OCI-LY7 (cell line): ENCODE measurements at regions not wholly inside any gene's neighbourhood (a gene's known extent, or its start where the extent isn't known, plus 50 kb on each side); places are given as distances from the start of the nearest gene placed in this dataset.

Source experiments
- EZH2phosphoT487 ChIP-seq: fragments of 200-600 bp; sonication (generic); IDR thresholded peaks from 2 replicates; pipeline ENCODE4 v1.6.1; 2018; ENCODE audit warnings: low read depth, borderline replicate concordance, mild to moderate bottlenecking, mixed run types, antibody characterized with exemption, low read length, moderate library complexity, mixed read lengths
- TF ChIP-seq, protein P1 (sequence below): fragments of 200-600 bp; sonication (generic); conservative IDR thresholded peaks from 2 replicates; pipeline ENCODE4 v1.5.1; 2014; ENCODE audit warnings: mild to moderate bottlenecking, antibody characterized with exemption, low read length, moderate library complexity, mixed read lengths

DNA sequence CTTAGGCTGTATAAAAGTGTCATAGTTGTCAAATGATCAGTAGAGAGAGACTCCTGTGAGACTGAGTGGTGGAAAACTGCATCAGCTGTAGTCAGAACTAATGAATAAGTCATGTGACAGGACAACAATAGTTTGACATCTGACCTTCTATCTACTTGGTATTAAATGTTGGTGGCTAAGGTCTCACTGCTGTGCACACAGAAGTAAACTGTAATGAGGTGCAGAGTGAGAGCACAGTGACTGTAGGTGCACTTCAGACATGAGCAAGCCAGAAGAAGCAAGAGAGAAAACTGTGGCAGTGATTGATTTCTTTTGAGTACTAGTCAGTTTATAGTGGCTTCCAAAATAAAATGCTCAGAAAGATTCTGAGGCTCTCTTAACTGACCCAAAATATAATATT, 803.6 kb downstream of the RAPGEF2 start:
- TF ChIP-seq, protein P1, sequence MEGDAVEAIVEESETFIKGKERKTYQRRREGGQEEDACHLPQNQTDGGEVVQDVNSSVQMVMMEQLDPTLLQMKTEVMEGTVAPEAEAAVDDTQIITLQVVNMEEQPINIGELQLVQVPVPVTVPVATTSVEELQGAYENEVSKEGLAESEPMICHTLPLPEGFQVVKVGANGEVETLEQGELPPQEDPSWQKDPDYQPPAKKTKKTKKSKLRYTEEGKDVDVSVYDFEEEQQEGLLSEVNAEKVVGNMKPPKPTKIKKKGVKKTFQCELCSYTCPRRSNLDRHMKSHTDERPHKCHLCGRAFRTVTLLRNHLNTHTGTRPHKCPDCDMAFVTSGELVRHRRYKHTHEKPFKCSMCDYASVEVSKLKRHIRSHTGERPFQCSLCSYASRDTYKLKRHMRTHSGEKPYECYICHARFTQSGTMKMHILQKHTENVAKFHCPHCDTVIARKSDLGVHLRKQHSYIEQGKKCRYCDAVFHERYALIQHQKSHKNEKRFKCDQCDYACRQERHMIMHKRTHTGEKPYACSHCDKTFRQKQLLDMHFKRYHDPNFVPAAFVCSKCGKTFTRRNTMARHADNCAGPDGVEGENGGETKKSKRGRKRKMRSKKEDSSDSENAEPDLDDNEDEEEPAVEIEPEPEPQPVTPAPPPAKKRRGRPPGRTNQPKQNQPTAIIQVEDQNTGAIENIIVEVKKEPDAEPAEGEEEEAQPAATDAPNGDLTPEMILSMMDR = no peak
- no peak for TF ChIP-seq EZH2phosphoT487
